ENCODE measurements at regions not wholly inside any gene's neighbourhood (a gene's known extent, or its start where the extent isn't known, plus 50 kb on each side); places are given as distances from the start of the nearest gene placed in this dataset.

- H2AFZ ChIP-seq (ENCODE audit: low read depth, low read length): no peak overlapping the region
- H3K79me2 ChIP-seq (ENCODE audit: control insufficient read depth, insufficient read depth, low read length): no peaks in the 10 kb centered on the region
- H3K4me2 ChIP-seq (ENCODE audit: insufficient read depth, low read length): no peak overlapping the region
- DNase-seq (ENCODE audit: extremely low read depth in 1 of 4, low spot score in 3 of 4) (no peak), ATAC-seq (peak; percentile 62), FAIRE-seq (no peak)
- H3K36me3 ChIP-seq (ENCODE audit: control insufficient read depth, insufficient read depth, low read length): no peaks in the 10 kb centered on the region
- no peak overlapping the region for H3K27ac ChIP-seq (ENCODE audit: extremely low read depth, low read depth, low read length)
- intact Hi-C loops (cut with micrococcal nuclease): no loop called here
- no peak overlapping the region for H3K9ac ChIP-seq (ENCODE audit: insufficient read depth in 1 of 2, low read depth in 2 of 2, low read length in 2 of 2)
- POLR2A ChIA-PET: interaction anchor here (1.0 kb wide), 1 partner anchor 9 kb away, joined by 3 read pairs; no protein-coding TSS in a partner anchor
- in situ Hi-C loops (cut with MboI): no loop called here
- TF ChIP-seq TAF7 (tag; IDR thresholded peaks at IDR 0.05) (no peak), ZNF583 (CRISPR knock-in tag; IDR thresholded peaks at IDR 0.05) (no peak), PTBP1 (IDR thresholded peaks at IDR 0.05; ENCODE audit: low read depth, low read length) (no peak), ATF7 (IDR thresholded peaks at IDR 0.05) (no peak), ZNF134 (CRISPR knock-in tag; conservative IDR thresholded peaks at IDR 0.05) (no peak), ERF (CRISPR knock-in tag; IDR thresholded peaks at IDR 0.05) (no peak)
- no peaks in the 10 kb centered on the region for H4K20me1 ChIP-seq (replicated peaks; ENCODE audit: control insufficient read depth, insufficient read depth, low read length)
- no TSS peak for BruUV-seq (replicated peaks)
- H3K9me3 ChIP-seq (replicated peaks; ENCODE audit: control insufficient read depth, insufficient read depth, low read depth, low read length): no peaks in the 10 kb centered on the region
- no peak overlapping the region for H3K4me3 ChIP-seq
- 29% methylated on average over 15 of the region's 15 CpGs for WGBS (ENCODE audit: insufficient coverage, low coverage, missing lambda C conversion rate)
- H3K9me1 ChIP-seq (ENCODE audit: control insufficient read depth, insufficient read depth, low read length): no peaks in the 10 kb centered on the region
- CTCF ChIA-PET (ENCODE audit: low intra/inter-chr PET ratio): no interaction called here
- peaks cover 19 to 28% of the 10 kb centered on the region in 2 experiments for H3K27me3 ChIP-seq (ENCODE audit: control insufficient read depth in 2 of 2, insufficient read depth in 2 of 2, low read length in 2 of 2)
- peaks cover 0 to 15% of the 10 kb centered on the region in 2 experiments; a peak in 3 of 5 replicates for H3K4me1 ChIP-seq (replicated peaks in 1 of 2; ENCODE audit: control insufficient read depth in 2 of 2, insufficient read depth in 2 of 2, low read length in 2 of 2)
Observed at GRCh38 chr5:34564710-34565235, 91.4 kb upstream of the RAI14 start.

- Histone ChIP-seq H3K9ac (ENCODE audit: insufficient read depth in 1 of 2, low read depth in 2 of 2, low read length in 2 of 2) (no peak overlapping the region), H3K36me3 (ENCODE audit: control insufficient read depth, insufficient read depth, low read length) (no peaks in the 10 kb centered on the region), H3K4me1 (replicated peaks in 1 of 2; ENCODE audit: control insufficient read depth in 2 of 2, insufficient read depth in 2 of 2, low read length in 2 of 2) (no peaks in the 10 kb centered on the region; a peak in 1 of 5 replicates), H2AFZ (ENCODE audit: low read depth, low read length) (no peak overlapping the region), H3K27ac (ENCODE audit: extremely low read depth, low read depth, low read length) (no peak overlapping the region), H3K79me2 (ENCODE audit: control insufficient read depth, insufficient read depth, low read length) (no peaks in the 10 kb centered on the region), H3K27me3 (ENCODE audit: control insufficient read depth in 2 of 2, insufficient read depth in 2 of 2, low read length in 2 of 2) (peaks cover 11 to 16% of the 10 kb centered on the region in 2 experiments), H3K9me3 (replicated peaks; ENCODE audit: control insufficient read depth, insufficient read depth, low read depth, low read length) (no peaks in the 10 kb centered on the region), H3K4me2 (ENCODE audit: insufficient read depth, low read length) (no peak overlapping the region), H3K9me1 (ENCODE audit: control insufficient read depth, insufficient read depth, low read length) (no peaks in the 10 kb centered on the region), H3K4me3 (no peak overlapping the region), H4K20me1 (replicated peaks; ENCODE audit: control insufficient read depth, insufficient read depth, low read length) (no peaks in the 10 kb centered on the region)
- WGBS (ENCODE audit: insufficient coverage, low coverage, missing lambda C conversion rate): 28% methylated on average over 6 of the region's 6 CpGs
- ATAC-seq (no peak), DNase-seq (ENCODE audit: extremely low read depth in 1 of 4, low spot score in 3 of 4) (no peak), FAIRE-seq (no peak)
- TF ChIP-seq POLR2AphosphoS5 (IDR thresholded peaks at IDR 0.05; ENCODE audit: control insufficient read depth, insufficient read depth, low read depth, low read length) (no peak), GATA2 (CRISPR knock-in tag; IDR thresholded peaks at IDR 0.05) (no peak), HEY1 (CRISPR knock-in tag; IDR thresholded peaks at IDR 0.05; ENCODE audit: borderline replicate concordance) (no peak), STAT5B (CRISPR knock-in tag; IDR thresholded peaks at IDR 0.05) (no peak), BRD9 (IDR thresholded peaks at IDR 0.05; ENCODE audit: low read depth, partially characterized antibody) (no peak), BRCA1 (IDR thresholded peaks at IDR 0.05) (no peak), BRCA1 (CRISPR knock-in tag; IDR thresholded peaks at IDR 0.05) (no peak), TCF3 (CRISPR knock-in tag; IDR thresholded peaks at IDR 0.05) (no peak), NKRF (IDR thresholded peaks at IDR 0.05; ENCODE audit: borderline replicate concordance) (no peak), FOS (IDR thresholded peaks at IDR 0.05; ENCODE audit: extremely low read depth, insufficient read length) (no peak)
- POLR2A ChIA-PET: interaction anchor here (0.6 kb wide), 1 partner anchor 316 kb away, joined by 3 read pairs; no protein-coding TSS in a partner anchor
- no TSS peak for BruUV-seq (replicated peaks)
- in situ Hi-C loops (cut with MboI): no loop called here
- CTCF ChIA-PET (ENCODE audit: low intra/inter-chr PET ratio): no interaction called here
- intact Hi-C loops (cut with micrococcal nuclease): no loop called here
Observed at GRCh38 chr5:34570143-34570542, 86.0 kb upstream of the RAI14 start.

Measured in K562 (cell line).